Trophoblast cell (in vitro differentiated cells and primary cell): ENCODE measurements at regions not wholly inside any gene's neighbourhood (a gene's known extent, or its start where the extent isn't known, plus 50 kb on each side); places are given as distances from the start of the nearest gene placed in this dataset.

Experiments used
- DNase-seq, 2 donors: peaks; one replicate each; pipeline ENCODE4 v3.0.0-alpha.2; 2016
- H2AFZ ChIP-seq: 2 replicates; pipeline ENCODE4 v1.6.1; 2013; ENCODE audit warnings: low read length, moderate library complexity, mild to moderate bottlenecking; ENCODE audit not compliant: insufficient read depth, poor library complexity
- H2AK5ac ChIP-seq: 2 replicates; pipeline ENCODE4 v1.6.1; 2013; ENCODE audit warnings: mild to moderate bottlenecking, low read length
- H2BK120ac ChIP-seq: 2 replicates; pipeline ENCODE4 v1.6.1; 2013; ENCODE audit warnings: low read length, mild to moderate bottlenecking, moderate library complexity; ENCODE audit not compliant: insufficient read depth, poor library complexity
- H2BK12ac ChIP-seq: 2 replicates; pipeline ENCODE4 v1.6.1; 2013; ENCODE audit warnings: mild to moderate bottlenecking, low read length, moderate library complexity
- H2BK5ac ChIP-seq: 2 replicates; pipeline ENCODE4 v1.6.1; 2013; ENCODE audit warnings: low read length, low read depth, moderate library complexity, mild to moderate bottlenecking; ENCODE audit not compliant: poor library complexity
- H3K14ac ChIP-seq: 2 replicates; pipeline ENCODE4 v1.6.1; 2013; ENCODE audit warnings: mild to moderate bottlenecking, low read length
- H3K18ac ChIP-seq: 2 replicates; pipeline ENCODE4 v1.6.1; 2013; ENCODE audit warnings: mild to moderate bottlenecking, low read length
- H3K23ac ChIP-seq: 2 replicates; pipeline ENCODE4 v1.6.1; 2013; ENCODE audit warnings: low read length
- H3K27ac ChIP-seq: 2 replicates; pipeline ENCODE4 v1.5.1; 2013; ENCODE audit warnings: low read depth, mild to moderate bottlenecking, inconsistent platforms, low read length, moderate library complexity
- H3K27me3 ChIP-seq: 2 replicates; pipeline ENCODE4 v1.6.1; 2013; ENCODE audit warnings: inconsistent platforms, mild to moderate bottlenecking, low read length, moderate library complexity; ENCODE audit not compliant: insufficient read depth
- H3K36me3 ChIP-seq, 2 experiments: 1 replicate in 1 of 2; 2 replicates in 1 of 2; pipeline ENCODE4 v1.6.1; 2013; ENCODE audit warnings: low read length in 2 of 2, mild to moderate bottlenecking in 2 of 2, moderate library complexity in 1 of 2; ENCODE audit not compliant: insufficient read depth in 2 of 2, control insufficient read depth in 1 of 2
- H3K4ac ChIP-seq: 2 replicates; pipeline ENCODE4 v1.6.1; 2013; ENCODE audit warnings: low read depth, mild to moderate bottlenecking, low read length, moderate library complexity
- H3K4me1 ChIP-seq, 2 experiments: 1 replicate in 1 of 2; 2 replicates in 1 of 2; pipeline ENCODE4 v1.6.1; 2013; ENCODE audit warnings: low read length in 2 of 2, mild to moderate bottlenecking in 2 of 2, moderate library complexity in 1 of 2; ENCODE audit not compliant: insufficient read depth in 2 of 2, control insufficient read depth in 1 of 2
- H3K4me2 ChIP-seq: 2 replicates; pipeline ENCODE4 v1.6.1; 2013; ENCODE audit warnings: inconsistent platforms, mild to moderate bottlenecking, low read length, moderate library complexity
- H3K4me3 ChIP-seq: 2 replicates; pipeline ENCODE4 v1.5.1; 2013; ENCODE audit warnings: mild to moderate bottlenecking, low read depth, low read length, inconsistent platforms
- H3K79me1 ChIP-seq: one replicate; pipeline ENCODE4 v1.6.1; 2013; ENCODE audit warnings: low read length
- H3K79me2 ChIP-seq: 2 replicates; pipeline ENCODE4 v1.6.1; 2013; ENCODE audit warnings: low read length, mild to moderate bottlenecking; ENCODE audit not compliant: control insufficient read depth, insufficient read depth, poor library complexity
- H3K9ac ChIP-seq: 2 replicates; pipeline ENCODE4 v1.6.1; 2013; ENCODE audit warnings: mild to moderate bottlenecking, low read length
- H3K9me3 ChIP-seq: 2 replicates; pipeline ENCODE4 v1.6.1; 2013; ENCODE audit warnings: low read depth, mild to moderate bottlenecking, control low read depth, inconsistent platforms, low read length; ENCODE audit not compliant: insufficient read depth
- H4K12ac ChIP-seq: 2 replicates; pipeline ENCODE4 v1.6.1; 2013; ENCODE audit warnings: low read depth, mild to moderate bottlenecking, low read length, moderate library complexity
- H4K8ac ChIP-seq: 2 replicates; pipeline ENCODE4 v1.6.1; 2013; ENCODE audit warnings: low read depth, mild to moderate bottlenecking, low read length, moderate library complexity
- H4K91ac ChIP-seq: one replicate; pipeline ENCODE4 v1.6.1; 2013; ENCODE audit warnings: low read depth, mild to moderate bottlenecking, low read length, moderate library complexity
- WGBS: extraction: QIAGEN DNeasy Blood & Tissue Kit; methylation state at CpG from one replicate; pipeline ENCODE4 v1.1.7; 2013; ENCODE audit warnings: missing lambda C conversion rate; ENCODE audit not compliant: insufficient read length, insufficient coverage; ENCODE audit errors: extremely low coverage; 5-methylcytosine and 5-hydroxymethylcytosine counted together

DNA sequence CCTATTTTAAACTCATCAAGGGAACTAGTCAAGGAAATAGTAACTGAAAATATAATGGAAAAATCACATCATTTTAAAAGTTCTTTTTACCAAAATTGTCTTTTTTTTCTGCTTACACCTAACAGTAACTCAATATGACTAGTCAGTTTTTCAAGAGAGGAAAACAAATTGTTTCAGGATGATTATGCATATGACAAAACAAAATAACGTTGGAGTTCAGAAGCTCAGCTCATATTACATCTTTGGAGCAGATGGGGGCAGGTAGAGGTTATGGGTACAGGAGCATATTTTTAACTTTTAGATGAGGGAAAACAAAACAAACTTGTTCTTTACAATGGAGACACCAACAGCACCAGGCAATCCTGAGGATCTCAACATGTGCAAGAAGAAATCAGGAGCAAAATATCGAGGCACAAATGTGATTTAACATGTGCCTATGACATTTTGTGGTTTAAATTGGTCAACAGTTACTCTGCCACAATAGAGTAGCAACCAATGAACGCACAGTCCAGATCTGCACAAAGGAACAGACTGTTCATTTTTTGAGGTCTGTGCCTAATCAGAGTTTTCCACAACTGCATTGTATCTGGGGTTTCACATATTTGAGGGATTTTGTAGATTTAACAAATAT is 659.0 kb downstream of the ANXA1 start:
- Histone ChIP-seq H3K9ac (no peak overlapping the region), H4K12ac (no peak overlapping the region), H3K27ac (no peak overlapping the region), H3K9me3 (no peaks in the 10 kb centered on the region), H3K14ac (no peak overlapping the region), H2BK120ac (no peak overlapping the region), H3K4me1 (no peaks in the 10 kb centered on the region), H3K36me3 (no peaks in the 10 kb centered on the region), H2BK5ac (no peak overlapping the region), H3K4me3 (no peak overlapping the region), H3K18ac (no peak overlapping the region), H4K91ac (no peak overlapping the region), H2BK12ac (no peak overlapping the region), H3K79me2 (no peaks in the 10 kb centered on the region), H3K79me1 (no peaks in the 10 kb centered on the region), H2AK5ac (no peak overlapping the region), H3K4me2 (no peak overlapping the region), H2AFZ (no peak overlapping the region), H3K4ac (no peak overlapping the region), H4K8ac (no peak overlapping the region), H3K27me3 (no peaks in the 10 kb centered on the region), H3K23ac (no peak overlapping the region)
- DNase-seq: no peak
- no CpG with 5 or more reads among the region's 3 CpGs for WGBS

DNA sequence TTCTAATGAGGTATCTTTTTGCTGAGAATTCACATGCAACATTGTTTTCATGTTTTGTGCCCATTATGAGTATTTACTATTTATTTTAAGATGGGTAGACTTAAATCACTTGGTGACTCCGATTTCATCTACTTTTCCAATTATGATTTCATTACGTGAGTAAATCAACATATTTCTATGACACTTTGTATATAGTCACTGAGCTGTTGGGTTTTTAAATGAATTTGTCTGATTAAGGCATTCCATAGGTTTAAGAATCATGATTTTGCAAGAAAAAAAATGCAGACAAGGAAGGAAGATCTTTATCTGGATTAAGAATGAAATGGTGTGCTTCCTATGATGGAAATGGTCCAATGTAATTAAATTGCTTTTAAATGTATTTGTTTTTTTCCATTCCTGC is 661.9 kb downstream of the ANXA1 start:
- WGBS: no CpG with 5 or more reads among the region's 2 CpGs
- Histone ChIP-seq H3K79me2 (no peaks in the 10 kb centered on the region), H3K4me1 (no peaks in the 10 kb centered on the region), H3K79me1 (no peaks in the 10 kb centered on the region), H3K14ac (no peak overlapping the region), H3K27me3 (no peaks in the 10 kb centered on the region), H4K91ac (no peak overlapping the region), H3K36me3 (no peaks in the 10 kb centered on the region), H2BK5ac (no peak overlapping the region), H3K27ac (no peak overlapping the region), H2AFZ (no peak overlapping the region), H2BK120ac (no peak overlapping the region), H4K12ac (no peak overlapping the region), H2BK12ac (no peak overlapping the region), H3K23ac (no peak overlapping the region), H3K9ac (no peak overlapping the region), H2AK5ac (no peak overlapping the region), H3K4me3 (no peak overlapping the region), H3K9me3 (no peaks in the 10 kb centered on the region), H3K4me2 (no peak overlapping the region), H3K18ac (no peak overlapping the region), H4K8ac (no peak overlapping the region), H3K4ac (no peak overlapping the region)
- DNase-seq: no peak

DNA sequence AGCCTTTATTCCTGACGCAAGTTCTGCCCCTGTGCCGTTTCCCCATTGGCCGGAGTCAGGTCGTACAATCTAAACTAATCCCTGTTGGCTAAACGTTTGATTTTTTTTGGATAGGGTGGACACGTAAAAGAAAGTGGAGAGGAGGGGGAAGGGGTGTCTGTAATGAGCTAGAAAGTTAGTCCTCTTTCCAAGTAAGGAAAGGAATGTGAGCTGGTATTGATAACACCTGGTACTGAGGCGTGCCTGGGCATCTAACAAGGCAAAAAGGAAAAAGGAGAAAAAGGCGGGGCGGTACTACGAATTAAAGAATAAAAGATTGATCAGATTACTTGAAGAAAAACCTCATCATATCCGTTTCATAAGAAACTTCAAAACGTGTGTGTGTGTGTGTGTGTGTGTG is 665.2 kb downstream of the ANXA1 start:
- no CpG with 5 or more reads among the region's 12 CpGs for WGBS
- Histone ChIP-seq H3K18ac (no peak overlapping the region), H2BK5ac (no peak overlapping the region), H3K4me3 (no peak overlapping the region), H3K4me2 (no peak overlapping the region), H3K4ac (no peak overlapping the region), H2BK12ac (no peak overlapping the region), H3K79me2 (no peaks in the 10 kb centered on the region), H3K14ac (no peak overlapping the region), H3K36me3 (no peaks in the 10 kb centered on the region), H3K79me1 (no peaks in the 10 kb centered on the region), H4K8ac (no peak overlapping the region), H4K12ac (no peak overlapping the region), H3K23ac (no peak overlapping the region), H2AK5ac (no peak overlapping the region), H3K27ac (no peak overlapping the region), H3K9ac (no peak overlapping the region), H2AFZ (no peak overlapping the region), H3K27me3 (no peaks in the 10 kb centered on the region), H3K9me3 (no peaks in the 10 kb centered on the region), H3K4me1 (no peaks in the 10 kb centered on the region), H4K91ac (no peak overlapping the region), H2BK120ac (no peak overlapping the region)
- no peak for DNase-seq

DNA sequence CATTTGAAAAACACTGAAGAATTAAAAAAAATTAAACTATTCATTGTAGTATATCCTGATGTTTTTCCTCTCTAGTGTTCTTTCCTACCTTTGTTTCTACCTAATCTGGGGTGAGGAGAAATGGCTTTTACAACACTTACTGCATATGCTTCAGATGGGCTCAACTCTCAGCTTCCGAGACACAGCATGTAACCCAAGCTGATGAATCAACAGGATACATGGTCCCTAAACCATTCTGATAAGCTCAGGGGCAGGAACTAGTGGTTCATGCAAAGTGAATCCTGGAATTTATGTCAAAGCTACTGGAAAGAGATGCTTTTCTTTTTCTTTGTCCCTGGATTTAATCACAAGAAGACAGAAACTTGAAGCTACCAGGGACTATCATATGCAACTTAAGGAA is 672.5 kb upstream of the RORB start:
- H3K14ac ChIP-seq: no peak overlapping the region
- H3K23ac ChIP-seq: no peak overlapping the region
- no peak overlapping the region for H2AK5ac ChIP-seq
- no peak overlapping the region for H2BK120ac ChIP-seq
- H3K4me3 ChIP-seq: no peak overlapping the region
- H3K4ac ChIP-seq: no peak overlapping the region
- H4K12ac ChIP-seq: no peak overlapping the region
- H3K4me1 ChIP-seq: no peaks in the 10 kb centered on the region
- no peaks in the 10 kb centered on the region for H3K27me3 ChIP-seq
- no peaks in the 10 kb centered on the region for H3K79me1 ChIP-seq
- H3K9me3 ChIP-seq: no peaks in the 10 kb centered on the region
- H4K91ac ChIP-seq: no peak overlapping the region
- no peak for DNase-seq
- no peak overlapping the region for H3K27ac ChIP-seq
- no peak overlapping the region for H2AFZ ChIP-seq
- H3K36me3 ChIP-seq: no peaks in the 10 kb centered on the region
- H4K8ac ChIP-seq: no peak overlapping the region
- H3K4me2 ChIP-seq: no peak overlapping the region
- no peak overlapping the region for H3K18ac ChIP-seq
- no peak overlapping the region for H2BK12ac ChIP-seq
- H3K79me2 ChIP-seq: no peaks in the 10 kb centered on the region
- no peak overlapping the region for H3K9ac ChIP-seq
- no CpG with 5 or more reads among the region's 1 CpG for WGBS
- H2BK5ac ChIP-seq: no peak overlapping the region
